GM12878 (cell line): ENCODE measurements at regions not wholly inside any gene's neighbourhood (a gene's known extent, or its start where the extent isn't known, plus 50 kb on each side); places are given as distances from the start of the nearest gene placed in this dataset.

ENCODE experiments used
- ATAC-seq: fragments of 200-7000 bp; cut with Tn5 transposase; 3 replicates; pipeline ENCODE4 v1.9.1; 2020; ENCODE audit warnings: mild to moderate bottlenecking, moderate library complexity
- BruUV-seq: library from RNA; stranded (reverse); fragments of 400-500 nt; replicated peaks from 2 replicates; lab custom pipeline; 2021; lab: Mats Ljungman, UMichigan
- CTCF ChIA-PET: fragments of 300-600 bp; sonication (Branson Sonifier 250); formaldehyde crosslinking; extraction: SDS; loops from one replicate; lab custom pipeline; 2021; ENCODE audit warnings: inconsistent platforms; lab: Yijun Ruan, JAX
- POLR2A ChIA-PET: fragments of 350-600 bp; formaldehyde crosslinking; extraction: SDS; loops from one replicate; lab custom pipeline; 2021; ENCODE audit warnings: inconsistent platforms; lab: Charles Lee
- RAD21 ChIA-PET: fragments of 300-600 bp; sonication (Branson Sonifier 250); formaldehyde crosslinking; loops from one replicate; lab custom pipeline; 2023; ENCODE audit warnings: antibody characterized with exemption; ENCODE audit not compliant: unreplicated experiment; lab: Charles Lee
- SMC1A ChIA-PET: fragments of 300-600 bp; sonication (Branson Sonifier 250); formaldehyde crosslinking; loops from one replicate; lab custom pipeline; 2023; ENCODE audit not compliant: unreplicated experiment, uncharacterized antibody; lab: Charles Lee
- DNase-seq: peaks from one replicate; pipeline ENCODE4 v3.0.0-alpha.2; 2011; ENCODE audit warnings: low read depth, low spot score
- FAIRE-seq: peaks from 3 replicates; lab custom pipeline; 2011; peaks lifted over from hg19 to GRCh38; lab: Jason Lieb, UNC
- H2AFZ ChIP-seq: 2 replicates; pipeline ENCODE4 v1.6.0; 2011; ENCODE audit warnings: low read depth, low read length, control low read depth; ENCODE audit not compliant: control insufficient read depth
- H3K27ac ChIP-seq: 2 replicates; pipeline ENCODE4 v1.5.1; 2011; ENCODE audit warnings: control low read depth; ENCODE audit not compliant: control insufficient read depth, insufficient read depth
- H3K27me3 ChIP-seq, 2 experiments: replicated peaks in 1 of 2; 2 replicates each; pipeline versions ENCODE4 v1.6.0 to v1.6.1; 2011; ENCODE audit warnings: low read length in 1 of 2; ENCODE audit not compliant: control insufficient read depth in 2 of 2, insufficient read depth in 2 of 2
- H3K36me3 ChIP-seq, 2 experiments: 2 replicates each; pipeline ENCODE4 v1.5.1; 2011; ENCODE audit warnings: low read length in 1 of 2; ENCODE audit not compliant: control insufficient read depth in 2 of 2, insufficient read depth in 2 of 2
- H3K4me1 ChIP-seq: 2 replicates; pipeline ENCODE4 v1.6.1; 2011; ENCODE audit warnings: mild to moderate bottlenecking, low read length, moderate library complexity, mixed read lengths; ENCODE audit not compliant: control insufficient read depth, insufficient read depth
- H3K4me2 ChIP-seq: 2 replicates; pipeline ENCODE4 v1.6.0; 2011; ENCODE audit warnings: control low read depth; ENCODE audit not compliant: control insufficient read depth, insufficient read depth
- H3K4me3 ChIP-seq: fragments of 200-600 bp; sonication (generic); 2 replicates; pipeline ENCODE4 v1.5.1; 2016
- H3K79me2 ChIP-seq: 2 replicates; pipeline ENCODE4 v1.6.0; 2011; ENCODE audit warnings: low read length; ENCODE audit not compliant: control insufficient read depth, insufficient read depth
- H3K9ac ChIP-seq: 2 replicates; pipeline ENCODE4 v1.8.0; 2011; ENCODE audit warnings: low read length, control low read depth, mixed read lengths; ENCODE audit not compliant: control insufficient read depth, insufficient read depth
- H3K9me3 ChIP-seq: replicated peaks from 3 replicates; pipeline ENCODE4 v1.5.1; 2011; ENCODE audit warnings: mild to moderate bottlenecking, low read length; ENCODE audit not compliant: control insufficient read depth, insufficient read depth
- H4K20me1 ChIP-seq: 2 replicates; pipeline ENCODE4 v1.6.0; 2011; ENCODE audit not compliant: control insufficient read depth, insufficient read depth
- CREM ChIP-seq: IDR thresholded peaks from 2 replicates; pipeline ENCODE4 v1.6.1; 2014; ENCODE audit warnings: antibody characterized with exemption, low read depth
- IRF4 ChIP-seq: IDR thresholded peaks from 2 replicates; pipeline ENCODE4 v1.6.1; 2011; ENCODE audit warnings: low read depth, low read length
- JUNB ChIP-seq: IDR thresholded peaks from 2 replicates; pipeline ENCODE4 v1.6.1; 2016; ENCODE audit warnings: antibody characterized with exemption, mild to moderate bottlenecking
- STAT1 ChIP-seq: fragments of 450-650 bp; conservative IDR thresholded peaks from 2 replicates; pipeline ENCODE4 v1.6.1; 2014; ENCODE audit warnings: antibody characterized with exemption, mild to moderate bottlenecking
- ZBED1 ChIP-seq: IDR thresholded peaks from 2 replicates; pipeline ENCODE4 v1.6.1; 2016; ENCODE audit warnings: borderline replicate concordance
- WGBS: methylation state at CpG from one replicate; pipeline ENCODE4 v1.1.6; 2016; ENCODE audit warnings: low lambda C conversion rate; ENCODE audit not compliant: insufficient replicate concordance, insufficient coverage; ENCODE audit errors: missing lambda C conversion rate; 5-methylcytosine and 5-hydroxymethylcytosine counted together
- in situ Hi-C: fragments of 300-500 bp; cut with MboI; formaldehyde crosslinking; loops from 9 replicates; pipeline ENCODE4 v1.14.3; 2018; ENCODE audit warnings: mixed read lengths
- intact Hi-C: fragments of 100-400 bp; cut with micrococcal nuclease; formaldehyde crosslinking; loops from one replicate; pipeline ENCODE4 v1.14.2; 2022; ENCODE audit not compliant: unreplicated experiment
- TF ChIP-seq, protein P1 (sequence below): fragments of 450-650 bp; conservative IDR thresholded peaks from 2 replicates; pipeline ENCODE4 v1.6.1; 2017; ENCODE audit warnings: mild to moderate bottlenecking, moderate library complexity
- TF ChIP-seq, protein P2 (sequence below): IDR thresholded peaks from 2 replicates; pipeline ENCODE4 v1.6.1; 2011; ENCODE audit warnings: borderline replicate concordance, low read depth, mild to moderate bottlenecking, moderate library complexity, low read length; ENCODE audit not compliant: insufficient read depth, poor library complexity, severe bottlenecking

DNA sequence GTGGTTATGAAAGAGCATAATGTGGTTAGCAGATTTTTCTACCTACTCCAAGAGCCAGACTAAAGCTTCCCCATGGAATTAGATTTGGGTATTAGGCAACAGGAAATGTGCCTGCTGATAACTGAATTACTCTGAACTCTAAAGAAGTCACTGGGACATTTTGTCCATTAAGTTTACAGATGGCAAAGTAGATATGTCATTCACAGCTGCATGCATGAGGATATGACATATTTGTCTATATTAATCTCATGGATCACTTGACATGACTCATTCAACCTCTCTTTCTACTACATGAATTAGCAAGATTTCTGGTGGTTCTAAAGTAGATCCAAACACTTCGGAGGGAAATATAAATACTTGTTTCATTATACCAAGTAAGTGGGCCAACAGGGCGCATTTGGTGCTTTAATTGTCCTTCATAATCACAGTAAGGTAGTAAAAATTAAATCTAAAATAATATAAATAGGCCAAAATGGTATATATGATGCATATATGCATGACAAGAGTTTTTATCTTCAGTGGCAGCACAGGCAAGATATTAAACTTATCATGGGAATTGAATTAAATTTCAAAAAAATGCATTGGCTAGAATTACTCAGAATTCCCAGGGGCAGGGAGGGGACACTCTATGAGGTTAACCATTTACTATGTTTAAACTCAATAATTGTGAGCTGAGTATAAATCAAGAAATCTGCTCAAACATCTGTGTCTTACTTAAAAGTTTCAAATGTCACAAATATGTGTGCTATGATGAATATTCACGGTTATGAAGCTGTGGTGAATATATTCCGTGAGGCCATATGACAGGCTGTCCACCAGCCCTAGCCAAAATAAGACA, 365.3 kb upstream of the KCNMB2 start:
- H2AFZ ChIP-seq = no peak overlapping the region
- H3K4me3 ChIP-seq = no peak overlapping the region
- no peaks in the 10 kb centered on the region for H3K27me3 ChIP-seq
- BruUV-seq = no TSS peak
- no peak for ATAC-seq
- H3K27ac ChIP-seq = no peak overlapping the region
- in situ Hi-C loops = no loop called here
- no peaks in the 10 kb centered on the region for H3K36me3 ChIP-seq
- intact Hi-C loops = no loop called here
- no peaks in the 10 kb centered on the region for H4K20me1 ChIP-seq
- no peak overlapping the region for H3K4me2 ChIP-seq
- no peaks in the 10 kb centered on the region for H3K79me2 ChIP-seq
- WGBS = 10% methylated on average over 4 of the region's 4 CpGs
- SMC1A ChIA-PET = no interaction called here
- TF ChIP-seq, protein P1, sequence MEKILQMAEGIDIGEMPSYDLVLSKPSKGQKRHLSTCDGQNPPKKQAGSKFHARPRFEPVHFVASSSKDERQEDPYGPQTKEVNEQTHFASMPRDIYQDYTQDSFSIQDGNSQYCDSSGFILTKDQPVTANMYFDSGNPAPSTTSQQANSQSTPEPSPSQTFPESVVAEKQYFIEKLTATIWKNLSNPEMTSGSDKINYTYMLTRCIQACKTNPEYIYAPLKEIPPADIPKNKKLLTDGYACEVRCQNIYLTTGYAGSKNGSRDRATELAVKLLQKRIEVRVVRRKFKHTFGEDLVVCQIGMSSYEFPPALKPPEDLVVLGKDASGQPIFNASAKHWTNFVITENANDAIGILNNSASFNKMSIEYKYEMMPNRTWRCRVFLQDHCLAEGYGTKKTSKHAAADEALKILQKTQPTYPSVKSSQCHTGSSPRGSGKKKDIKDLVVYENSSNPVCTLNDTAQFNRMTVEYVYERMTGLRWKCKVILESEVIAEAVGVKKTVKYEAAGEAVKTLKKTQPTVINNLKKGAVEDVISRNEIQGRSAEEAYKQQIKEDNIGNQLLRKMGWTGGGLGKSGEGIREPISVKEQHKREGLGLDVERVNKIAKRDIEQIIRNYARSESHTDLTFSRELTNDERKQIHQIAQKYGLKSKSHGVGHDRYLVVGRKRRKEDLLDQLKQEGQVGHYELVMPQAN = no peak
- TF ChIP-seq, protein P2, sequence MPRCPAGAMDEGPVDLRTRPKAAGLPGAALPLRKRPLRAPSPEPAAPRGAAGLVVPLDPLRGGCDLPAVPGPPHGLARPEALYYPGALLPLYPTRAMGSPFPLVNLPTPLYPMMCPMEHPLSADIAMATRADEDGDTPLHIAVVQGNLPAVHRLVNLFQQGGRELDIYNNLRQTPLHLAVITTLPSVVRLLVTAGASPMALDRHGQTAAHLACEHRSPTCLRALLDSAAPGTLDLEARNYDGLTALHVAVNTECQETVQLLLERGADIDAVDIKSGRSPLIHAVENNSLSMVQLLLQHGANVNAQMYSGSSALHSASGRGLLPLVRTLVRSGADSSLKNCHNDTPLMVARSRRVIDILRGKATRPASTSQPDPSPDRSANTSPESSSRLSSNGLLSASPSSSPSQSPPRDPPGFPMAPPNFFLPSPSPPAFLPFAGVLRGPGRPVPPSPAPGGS = no peak
- TF ChIP-seq JUNB (peak; percentile 32; the same call in 1 of the 2 replicates), IRF4 (no peak), CREM (no peak), STAT1 (no peak), ZBED1 (no peak)
- TF ChIP-seq, all 136 proteins: peak for 1
- DNase-seq (no peak), FAIRE-seq (no peak)
- RAD21 ChIA-PET = no interaction called here
- Histone ChIP-seq H3K9me3 (no peaks in the 10 kb centered on the region), H3K4me1 (no peaks in the 10 kb centered on the region), H3K9ac (no peak overlapping the region)
- CTCF ChIA-PET = no interaction called here
- POLR2A ChIA-PET = no interaction called here
